Natural killer cell (primary cell): ENCODE measurements at regions not wholly inside any gene's neighbourhood (a gene's known extent, or its start where the extent isn't known, plus 50 kb on each side); places are given as distances from the start of the nearest gene placed in this dataset.

Experiments
- ATAC-seq, 3 donors: fragments of 150-1000 bp in 2 of 3; fragments of 200-7000 bp in 1 of 3; cut with Tn5 transposase; 1 replicate in 1 of 3; 2 replicates in 2 of 3; pipeline ENCODE4 v1.10.0; 2021; ENCODE audit warnings: mild to moderate bottlenecking in 2 of 3, moderate library complexity in 2 of 3
- DNase-seq, 2 donors: peaks; one replicate each; pipeline versions ENCODE4 v3.0.0 to v3.0.0-alpha.2; 2013 to 2021; ENCODE audit warnings: mixed read lengths in 1 of 2
- H3K27ac ChIP-seq: one replicate; pipeline ENCODE4 v1.5.1; 2013; ENCODE audit warnings: mild to moderate bottlenecking, low read length
- H3K27me3 ChIP-seq: one replicate; pipeline ENCODE4 v1.6.1; 2013; ENCODE audit warnings: low read length; ENCODE audit not compliant: control insufficient read depth, insufficient read depth
- H3K36me3 ChIP-seq: one replicate; pipeline ENCODE4 v1.6.1; 2013; ENCODE audit warnings: low read length; ENCODE audit not compliant: control insufficient read depth, insufficient read depth
- H3K4me1 ChIP-seq: one replicate; pipeline ENCODE4 v1.6.1; 2013; ENCODE audit warnings: low read length; ENCODE audit not compliant: control insufficient read depth, insufficient read depth
- H3K4me3 ChIP-seq: one replicate; pipeline ENCODE4 v1.5.1; 2013; ENCODE audit warnings: low read length
- H3K9me3 ChIP-seq: one replicate; pipeline ENCODE4 v1.6.1; 2013; ENCODE audit warnings: low read length; ENCODE audit not compliant: control insufficient read depth, insufficient read depth
- H3K27ac Mint-ChIP-seq, 2 donors: one replicate each; pipeline ENCODE4 v1.8.0; 2022; ENCODE audit warnings: mild to moderate bottlenecking in 2 of 2, mixed read lengths in 2 of 2, moderate library complexity in 1 of 2
- H3K27me3 Mint-ChIP-seq, 2 donors: one replicate each; pipeline ENCODE4 v1.8.0; 2022; ENCODE audit warnings: low read depth in 2 of 2, mixed read lengths in 2 of 2
- H3K36me3 Mint-ChIP-seq: one replicate; pipeline ENCODE4 v1.8.0; 2022; ENCODE audit warnings: mixed read lengths
- H3K4me1 Mint-ChIP-seq, 2 donors: one replicate each; pipeline ENCODE4 v1.8.0; 2022; ENCODE audit warnings: mixed read lengths in 2 of 2
- H3K4me3 Mint-ChIP-seq: one replicate; pipeline ENCODE4 v1.8.0; 2022; ENCODE audit warnings: mild to moderate bottlenecking, moderate library complexity, mixed read lengths
- H3K9me3 Mint-ChIP-seq, 2 donors: one replicate each; pipeline ENCODE4 v1.8.0; 2022; ENCODE audit warnings: mixed read lengths in 2 of 2
- WGBS: methylation state at CpG from one replicate; pipeline ENCODE4 v1.1.7; 2013; ENCODE audit warnings: missing lambda C conversion rate; ENCODE audit not compliant: insufficient coverage; 5-methylcytosine and 5-hydroxymethylcytosine counted together
- intact Hi-C: fragments of 100-400 bp; cut with micrococcal nuclease; formaldehyde crosslinking; loops from one replicate; pipeline ENCODE4 v1.14.2; 2022
- TF ChIP-seq, protein P1 (sequence below): fragments of 200-600 bp; IDR thresholded peaks from one replicate; pipeline ENCODE4 v1.8.0; 2022; ENCODE audit warnings: antibody characterized with exemption

- H3K4me3 ChIP-seq = no peak overlapping the region
- H3K4me3 Mint-ChIP-seq = no peak overlapping the region
- ATAC-seq (no peak), DNase-seq (no peak)
- no peak overlapping the region for H3K27ac ChIP-seq
- peaks cover 2 to 4% of the 10 kb centered on the region in 2 donors for H3K9me3 Mint-ChIP-seq
- no peaks in the 10 kb centered on the region for H3K4me1 Mint-ChIP-seq
- no peaks in the 10 kb centered on the region for H3K36me3 ChIP-seq
- intact Hi-C loops = no loop called here
- no peaks in the 10 kb centered on the region for H3K27me3 Mint-ChIP-seq
- TF ChIP-seq, protein P1, sequence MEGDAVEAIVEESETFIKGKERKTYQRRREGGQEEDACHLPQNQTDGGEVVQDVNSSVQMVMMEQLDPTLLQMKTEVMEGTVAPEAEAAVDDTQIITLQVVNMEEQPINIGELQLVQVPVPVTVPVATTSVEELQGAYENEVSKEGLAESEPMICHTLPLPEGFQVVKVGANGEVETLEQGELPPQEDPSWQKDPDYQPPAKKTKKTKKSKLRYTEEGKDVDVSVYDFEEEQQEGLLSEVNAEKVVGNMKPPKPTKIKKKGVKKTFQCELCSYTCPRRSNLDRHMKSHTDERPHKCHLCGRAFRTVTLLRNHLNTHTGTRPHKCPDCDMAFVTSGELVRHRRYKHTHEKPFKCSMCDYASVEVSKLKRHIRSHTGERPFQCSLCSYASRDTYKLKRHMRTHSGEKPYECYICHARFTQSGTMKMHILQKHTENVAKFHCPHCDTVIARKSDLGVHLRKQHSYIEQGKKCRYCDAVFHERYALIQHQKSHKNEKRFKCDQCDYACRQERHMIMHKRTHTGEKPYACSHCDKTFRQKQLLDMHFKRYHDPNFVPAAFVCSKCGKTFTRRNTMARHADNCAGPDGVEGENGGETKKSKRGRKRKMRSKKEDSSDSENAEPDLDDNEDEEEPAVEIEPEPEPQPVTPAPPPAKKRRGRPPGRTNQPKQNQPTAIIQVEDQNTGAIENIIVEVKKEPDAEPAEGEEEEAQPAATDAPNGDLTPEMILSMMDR = no peak
- H3K27ac Mint-ChIP-seq = no peak overlapping the region
- H3K4me1 ChIP-seq = no peaks in the 10 kb centered on the region
- H3K36me3 Mint-ChIP-seq = no peaks in the 10 kb centered on the region
- no peaks in the 10 kb centered on the region for H3K27me3 ChIP-seq
- no peaks in the 10 kb centered on the region for H3K9me3 ChIP-seq
Observed at GRCh38 chr6:91428953-91429560, 842.2 kb upstream of the MAP3K7 start.

DNA sequence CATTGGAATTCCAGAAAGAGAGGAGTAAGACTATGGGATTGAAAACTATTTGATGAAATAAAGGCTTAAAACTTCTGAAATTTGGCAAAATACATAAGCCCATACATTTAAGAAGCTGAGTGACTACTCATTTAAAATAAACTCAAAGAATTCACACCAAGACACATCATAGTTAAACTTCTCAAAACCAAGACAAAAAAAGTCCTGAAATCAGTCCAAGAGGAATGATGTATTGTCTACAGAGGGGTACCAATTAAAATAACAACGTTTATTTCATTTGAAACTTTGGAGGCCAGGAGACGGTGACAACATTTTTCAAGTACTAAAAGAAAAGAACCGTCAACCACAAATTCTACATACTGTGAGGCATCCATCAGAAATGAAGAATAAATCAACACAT lies 841.4 kb upstream of the MAP3K7 start:
- Mint-ChIP-seq H3K9me3 (peaks cover 3 to 4% of the 10 kb centered on the region in 2 donors), H3K4me3 (no peak overlapping the region), H3K27ac (no peak overlapping the region), H3K36me3 (no peaks in the 10 kb centered on the region), H3K4me1 (no peaks in the 10 kb centered on the region), H3K27me3 (no peaks in the 10 kb centered on the region)
- Histone ChIP-seq H3K4me3 (no peak overlapping the region), H3K36me3 (no peaks in the 10 kb centered on the region), H3K27ac (no peak overlapping the region), H3K9me3 (no peaks in the 10 kb centered on the region), H3K4me1 (no peaks in the 10 kb centered on the region), H3K27me3 (no peaks in the 10 kb centered on the region)
- 81% methylated on average over 2 of the region's 3 CpGs for WGBS
- no peak for ATAC-seq
- no peak for DNase-seq
- TF ChIP-seq, protein P1 = no peak
- intact Hi-C loops = no loop called here

DNA sequence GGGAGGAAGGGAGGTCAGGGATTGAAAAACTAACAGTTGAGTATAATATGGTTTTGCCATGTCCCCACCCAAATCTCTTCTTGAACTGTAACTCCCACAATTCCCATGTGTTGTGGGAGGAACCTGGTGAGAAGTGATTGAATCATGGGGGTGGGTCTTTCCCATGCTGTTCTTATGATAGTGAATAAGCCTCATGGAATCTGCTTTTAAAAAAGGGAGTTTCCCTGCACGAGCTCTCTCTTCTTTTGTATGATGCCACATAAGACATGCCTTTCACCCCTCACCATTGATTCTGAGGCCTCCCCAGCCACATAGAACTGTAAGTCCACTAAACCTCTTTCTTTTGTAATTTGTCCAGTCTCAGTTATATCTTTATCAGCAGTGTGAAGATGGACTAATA lies 833.4 kb upstream of the MAP3K7 start:
- ATAC-seq = no peak
- no peaks in the 10 kb centered on the region for H3K4me1 ChIP-seq

More for the DNA sequence above, 833.4 kb upstream of the MAP3K7 start:
- Mint-ChIP-seq H3K4me1 (no peaks in the 10 kb centered on the region), H3K27ac (no peak overlapping the region), H3K9me3 (peaks cover 9 to 17% of the 10 kb centered on the region in 2 donors), H3K4me3 (no peak overlapping the region), H3K27me3 (no peaks in the 10 kb centered on the region), H3K36me3 (peaks cover 6% of the 10 kb centered on the region)
- H3K36me3 ChIP-seq = no peaks in the 10 kb centered on the region
- no peak overlapping the region for H3K27ac ChIP-seq
- 54% methylated on average over 1 of the region's 1 CpG for WGBS
- DNase-seq = no peak
- H3K9me3 ChIP-seq = peaks cover 7% of the 10 kb centered on the region
- H3K4me3 ChIP-seq = no peak overlapping the region
- H3K27me3 ChIP-seq = no peaks in the 10 kb centered on the region
- intact Hi-C loops = no loop called here
- TF ChIP-seq, protein P1 = no peak
